GM11168 (cell line): ENCODE measurements at regions not wholly inside any gene's neighbourhood (a gene's known extent, or its start where the extent isn't known, plus 50 kb on each side); places are given as distances from the start of the nearest gene placed in this dataset.

Source experiments
- in situ Hi-C: fragments of 300-500 bp; cut with MboI; formaldehyde crosslinking; loops from one replicate; pipeline ENCODE4 v1.12.0; 2022; ENCODE audit warnings: low sequenced_read_pairs; ENCODE audit not compliant: unreplicated experiment

DNA sequence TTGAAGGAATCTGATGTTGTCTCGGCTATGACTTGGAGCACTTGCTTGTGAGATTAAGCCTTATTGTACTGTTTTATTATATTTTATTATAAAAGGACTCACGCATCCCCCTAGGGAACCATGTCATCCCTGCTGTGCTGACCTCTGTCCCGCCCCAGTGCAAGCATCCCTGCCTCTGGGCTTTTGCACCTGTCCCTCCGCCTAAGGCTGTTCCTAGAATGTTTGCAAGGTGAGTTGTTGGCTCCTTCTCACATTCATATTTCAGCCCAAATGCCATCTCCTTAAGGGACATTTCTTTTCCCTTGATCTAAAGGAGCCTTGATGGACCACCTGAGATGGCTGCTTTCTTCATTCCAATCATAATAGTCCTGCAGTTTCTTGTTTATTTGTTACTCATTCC, 236.9 kb upstream of the IGFBP3 start:
- in situ Hi-C loops, result loop anchor here (25.0 kb wide), 1 partner anchor 1354 kb away; no protein-coding TSS in a partner anchor

GRCh38 chr7:46157404-46157803, 236.3 kb upstream of the IGFBP3 start:
- in situ Hi-C loops, result loop anchor here (25.0 kb wide), 1 partner anchor 1355 kb away; no protein-coding TSS in a partner anchor

DNA sequence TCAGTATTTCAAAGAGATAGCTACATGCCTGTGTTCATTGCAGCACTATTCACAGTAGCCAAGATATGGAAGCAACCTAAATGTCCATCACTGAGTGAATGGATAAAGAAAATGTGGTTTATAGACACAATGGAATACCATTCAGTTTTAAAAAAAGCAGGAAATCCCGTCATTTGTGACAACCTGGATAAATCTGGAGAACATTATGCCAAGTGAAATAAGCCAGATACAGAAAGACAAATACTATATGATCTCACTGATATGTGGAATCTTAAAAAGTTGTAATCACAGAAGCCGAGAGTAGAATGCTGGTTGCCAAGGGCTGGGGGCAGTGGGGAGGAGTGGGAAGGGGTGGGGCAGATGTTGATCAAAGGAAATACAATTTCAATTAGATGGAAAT, 235.8 kb upstream of the IGFBP3 start:
- in situ Hi-C loops, result loop anchor here (25.0 kb wide), 1 partner anchor 1355 kb away; no protein-coding TSS in a partner anchor

DNA sequence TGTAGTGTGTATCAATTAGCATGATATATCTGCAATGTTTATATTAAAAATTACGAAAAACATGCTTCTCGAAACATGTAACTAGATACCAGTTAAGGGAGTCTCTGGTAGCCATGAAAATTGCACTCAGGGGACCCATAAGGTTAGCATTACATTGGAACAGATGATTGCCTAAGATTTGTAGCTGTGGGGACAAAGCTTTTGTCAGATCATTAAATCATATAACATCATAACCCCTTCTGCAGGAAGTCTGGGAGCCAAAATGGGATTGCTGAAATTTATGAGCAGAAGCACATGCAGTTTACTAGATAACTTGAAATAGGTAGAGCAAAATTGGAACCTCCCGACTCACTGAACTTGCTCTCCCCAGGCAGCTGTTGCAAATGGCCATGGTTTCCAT, 235.0 kb upstream of the IGFBP3 start:
- in situ Hi-C loops, result loop anchor here (25.0 kb wide), 1 partner anchor 1356 kb away; no protein-coding TSS in a partner anchor

GRCh38 chr7:46155367-46155766, 234.3 kb upstream of the IGFBP3 start:
- in situ Hi-C loops, result loop anchor here (25.0 kb wide), 1 partner anchor 1357 kb away; no protein-coding TSS in a partner anchor

DNA sequence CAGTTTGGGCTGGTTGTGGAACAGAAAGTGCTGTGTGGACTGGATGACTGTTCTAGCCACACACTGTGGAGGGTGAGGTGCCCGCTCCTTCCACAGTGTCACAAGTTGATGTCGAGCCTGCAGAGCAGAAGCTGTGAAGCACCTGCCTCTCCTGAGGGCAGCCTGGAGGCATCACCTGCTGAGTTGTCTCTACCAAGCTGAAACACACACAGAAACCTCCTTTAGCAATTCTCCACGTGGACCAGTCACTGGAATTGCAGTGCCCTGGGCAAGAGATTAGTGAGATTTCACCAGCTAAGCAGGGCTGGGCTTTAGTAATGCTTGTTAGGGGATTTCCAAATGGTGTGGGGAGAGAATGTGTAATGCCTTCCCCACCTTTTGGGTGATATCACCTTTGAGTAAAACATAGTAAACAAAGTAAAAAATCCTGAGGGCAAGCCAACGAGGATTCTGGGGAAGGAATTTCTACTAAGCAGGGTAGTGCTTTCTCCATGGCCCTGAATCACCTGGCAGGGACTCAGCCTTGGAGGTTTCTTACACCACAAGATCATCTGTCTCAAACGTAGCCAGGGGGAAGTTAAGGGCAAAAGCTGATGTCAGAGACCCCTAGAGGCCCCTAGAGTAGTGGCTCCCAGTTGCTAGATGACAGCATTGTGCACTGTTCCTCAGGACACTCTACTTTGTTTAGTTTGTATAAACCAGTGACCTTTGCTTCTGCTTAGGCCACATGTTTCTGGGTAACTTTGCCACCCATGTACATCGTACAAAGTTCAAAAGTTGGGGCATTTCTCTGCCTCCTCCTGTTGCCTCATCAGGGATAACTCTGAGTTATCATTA, 233.1 kb upstream of the IGFBP3 start:
- in situ Hi-C loops, result loop anchor here (25.0 kb wide), 1 partner anchor 1358 kb away; no protein-coding TSS in a partner anchor

GRCh38 chr7:46153583-46153950, 232.5 kb upstream of the IGFBP3 start:
- in situ Hi-C loops, result loop anchor here (25.0 kb wide), 1 partner anchor 1359 kb away; no protein-coding TSS in a partner anchor

DNA sequence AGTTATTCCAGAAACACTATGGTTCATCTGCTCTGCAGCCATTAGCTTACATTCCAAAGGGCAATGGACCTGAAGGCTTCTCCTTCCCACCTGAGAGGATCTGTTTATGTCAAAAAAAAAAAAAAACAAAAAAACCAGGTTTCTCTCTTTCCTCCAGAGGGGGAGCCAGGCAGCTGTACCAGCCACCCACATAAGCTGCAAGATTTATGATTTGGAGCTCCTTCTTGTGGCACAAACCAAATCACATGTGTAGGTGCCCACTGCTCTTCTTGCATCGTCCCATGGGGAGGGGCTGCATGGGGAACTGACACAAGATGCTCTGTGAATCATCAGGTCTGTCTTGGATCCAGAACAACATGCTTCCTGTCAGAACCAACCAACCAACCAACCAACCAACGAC, 231.6 kb upstream of the IGFBP3 start:
- in situ Hi-C loops, result loop anchor here (25.0 kb wide), 1 partner anchor 1360 kb away; no protein-coding TSS in a partner anchor

GRCh38 chr7:46150721-46151120, 229.6 kb upstream of the IGFBP3 start:
- in situ Hi-C loops, result loop anchor here (25.0 kb wide), 1 partner anchor 1362 kb away; no protein-coding TSS in a partner anchor

GRCh38 chr7:46150202-46150601, 229.1 kb upstream of the IGFBP3 start:
- in situ Hi-C loops, result loop anchor here (25.0 kb wide), 1 partner anchor 1362 kb away; no protein-coding TSS in a partner anchor

GRCh38 chr7:46147871-46148270, 226.8 kb upstream of the IGFBP3 start:
- in situ Hi-C loops, result no loop called here

DNA sequence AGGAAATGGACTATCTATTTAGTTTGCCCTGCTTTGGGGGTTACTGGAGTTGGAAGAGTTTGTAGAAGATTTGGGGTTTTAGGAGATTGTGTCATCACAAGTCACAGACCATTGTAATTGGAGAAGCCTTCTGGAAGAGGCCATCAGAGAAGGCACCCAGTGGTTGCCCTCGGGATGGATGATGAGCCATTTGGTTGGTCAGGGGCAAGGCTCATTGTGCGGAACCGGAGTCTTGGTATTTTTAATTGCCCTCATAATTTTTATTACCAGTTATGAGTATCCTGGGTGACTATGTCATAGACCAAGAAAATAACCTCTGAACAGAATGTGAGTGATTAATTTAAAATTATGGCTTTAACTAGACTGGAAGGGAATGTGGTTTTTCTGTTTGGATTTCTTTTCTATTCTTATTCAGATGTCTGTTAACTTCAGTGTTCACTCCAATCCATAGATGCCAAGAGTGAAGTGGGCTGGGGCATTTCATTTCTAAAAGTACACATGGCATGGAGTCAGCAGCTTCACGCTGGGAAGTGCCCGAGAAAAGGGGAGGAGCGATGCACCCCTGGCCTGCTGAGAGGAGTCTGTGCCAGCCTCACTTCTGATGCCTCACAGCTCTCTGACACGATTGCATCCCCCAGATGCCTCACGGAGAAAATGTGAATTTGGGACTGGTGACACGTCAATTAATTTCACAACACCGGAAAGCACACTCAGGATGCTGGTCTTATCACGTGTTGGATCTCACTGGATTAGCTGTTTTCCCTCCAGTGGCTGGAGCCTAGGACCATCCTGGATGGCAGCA, 225.6 kb upstream of the IGFBP3 start:
- in situ Hi-C loops, result no loop called here

DNA sequence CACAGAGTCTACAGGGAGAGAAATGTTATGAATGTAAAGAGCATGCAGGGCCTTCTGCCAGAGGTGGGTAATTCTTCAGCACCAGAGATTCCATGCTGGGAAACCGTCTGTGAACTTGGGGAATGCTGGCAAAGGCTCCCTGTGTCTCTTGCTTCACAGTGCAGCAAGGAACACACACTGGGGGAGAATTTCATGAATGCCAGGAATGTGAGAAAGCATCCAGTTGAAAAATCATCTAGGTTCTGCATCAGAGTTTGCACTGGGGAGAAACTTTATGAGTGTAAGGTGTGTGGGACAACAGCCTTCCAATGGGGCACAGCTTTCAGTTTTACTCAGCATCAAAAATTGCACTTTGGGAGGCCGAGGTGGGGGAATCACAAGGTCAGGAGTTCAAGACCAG, 224.3 kb upstream of the IGFBP3 start:
- in situ Hi-C loops, result no loop called here

DNA sequence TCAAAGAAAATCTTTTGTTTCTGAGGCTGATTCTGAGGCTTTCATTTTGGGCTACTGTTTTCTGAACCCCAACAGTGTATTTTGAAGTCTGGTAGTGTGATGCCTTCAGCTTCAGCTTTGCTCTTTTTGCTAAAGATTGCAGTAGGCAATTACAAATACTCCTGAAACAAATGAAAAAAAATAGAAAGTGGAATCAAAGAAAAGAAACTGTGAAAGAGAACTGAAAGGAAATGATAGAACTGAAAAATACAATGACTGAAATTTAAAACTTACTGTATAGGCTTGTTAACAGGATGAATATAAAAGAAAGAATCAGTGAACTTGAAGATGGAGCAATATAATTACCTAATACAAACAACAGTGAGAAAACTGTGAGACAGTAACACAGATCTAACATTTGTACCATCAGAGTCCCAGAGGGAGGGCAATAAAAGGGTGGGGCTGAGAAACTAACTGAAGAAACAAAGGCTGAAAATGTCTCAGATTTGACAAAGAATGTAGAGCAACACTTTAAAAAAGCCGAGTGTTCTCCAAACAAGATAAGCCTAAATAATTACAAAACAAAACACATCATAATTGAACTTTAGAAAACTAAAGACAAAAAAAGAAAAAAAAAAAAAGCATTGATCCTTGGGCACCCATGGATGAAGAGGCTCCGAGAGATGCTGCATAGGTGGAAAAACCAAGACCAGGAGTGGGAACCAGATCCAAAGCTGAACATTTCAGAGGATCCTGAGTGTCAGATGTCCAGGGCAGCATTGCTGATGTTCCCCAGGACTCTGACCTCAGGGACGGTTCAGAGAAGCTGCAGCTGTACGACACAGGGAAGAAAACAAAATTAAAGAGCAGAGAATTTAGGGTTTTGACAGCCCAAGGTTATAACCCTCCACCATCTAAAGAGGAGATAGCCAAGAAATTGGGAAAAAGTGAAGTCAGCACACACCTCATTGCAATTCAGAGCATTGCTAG, 223.2 kb upstream of the IGFBP3 start:
- in situ Hi-C loops, result no loop called here

- in situ Hi-C loops, result no loop called here
Observed at GRCh38 chr7:46143421-46143820, 222.3 kb upstream of the IGFBP3 start.

- in situ Hi-C loops, result no loop called here
Observed at GRCh38 chr7:46139079-46139478, 218.0 kb upstream of the IGFBP3 start.

DNA sequence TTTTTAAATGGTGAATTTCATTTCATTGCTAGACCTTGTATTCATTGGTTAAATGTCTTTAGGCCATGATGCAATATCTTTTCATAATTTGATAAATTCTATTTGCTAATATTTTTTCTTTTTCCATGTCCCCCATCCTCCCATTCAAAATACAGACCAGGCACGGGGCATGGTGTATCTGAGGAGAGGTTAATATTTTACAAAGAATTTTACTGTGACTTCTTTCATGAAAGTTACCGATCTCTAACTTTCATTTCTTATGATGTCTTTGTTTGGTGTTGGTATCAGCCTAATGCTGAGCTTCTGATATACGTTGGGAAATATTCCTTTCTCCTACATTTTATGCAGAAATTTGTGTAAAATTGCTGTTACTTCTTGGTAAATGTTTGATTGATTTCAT, 216.7 kb upstream of the IGFBP3 start:
- in situ Hi-C loops, result no loop called here

GRCh38 chr7:46135557-46135956, 214.5 kb upstream of the IGFBP3 start:
- in situ Hi-C loops, result no loop called here

- in situ Hi-C loops, result no loop called here
Observed at GRCh38 chr7:46134795-46135194, 213.7 kb upstream of the IGFBP3 start.

GRCh38 chr7:46134385-46134784, 213.3 kb upstream of the IGFBP3 start:
- in situ Hi-C loops, result no loop called here
